Jurkat, Clone E6-1 (cell line): ENCODE measurements at regions not wholly inside any gene's neighbourhood (a gene's known extent, or its start where the extent isn't known, plus 50 kb on each side); places are given as distances from the start of the nearest gene placed in this dataset.

Source experiments
- DNase-seq: peaks from one replicate; pipeline ENCODE4 v3.0.0-alpha.2; 2011; ENCODE audit warnings: low read depth, low spot score
- H3K4me3 ChIP-seq: 2 replicates; pipeline ENCODE4 v1.5.1; 2011; ENCODE audit warnings: mild to moderate bottlenecking, low read length, control low read depth, moderate library complexity

DNA sequence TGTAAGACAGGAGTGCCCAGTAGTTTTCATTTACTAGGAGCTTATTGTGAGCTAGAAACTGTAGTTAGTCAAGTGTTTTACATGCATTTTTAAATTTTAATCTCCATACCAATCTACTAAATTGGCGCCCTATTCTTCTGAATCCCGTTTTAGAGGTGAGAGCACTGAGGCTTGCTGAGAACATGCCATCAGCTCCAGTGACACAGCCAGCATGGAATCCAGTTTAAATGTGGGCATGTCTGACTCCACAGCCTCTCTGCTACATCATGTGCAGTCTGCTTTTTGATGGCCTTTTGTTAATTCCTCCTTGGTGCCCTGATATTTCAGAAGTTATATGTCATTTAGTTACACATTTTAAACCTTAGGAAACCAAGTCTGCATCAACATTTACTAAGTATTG lies 325.4 kb downstream of the DLEU7 start:
- no peak for DNase-seq
- H3K4me3 ChIP-seq = no peak overlapping the region

- no peak for DNase-seq
- no peak overlapping the region for H3K4me3 ChIP-seq
Observed at GRCh38 chr13:50518781-50519201, 324.7 kb downstream of the DLEU7 start.

DNA sequence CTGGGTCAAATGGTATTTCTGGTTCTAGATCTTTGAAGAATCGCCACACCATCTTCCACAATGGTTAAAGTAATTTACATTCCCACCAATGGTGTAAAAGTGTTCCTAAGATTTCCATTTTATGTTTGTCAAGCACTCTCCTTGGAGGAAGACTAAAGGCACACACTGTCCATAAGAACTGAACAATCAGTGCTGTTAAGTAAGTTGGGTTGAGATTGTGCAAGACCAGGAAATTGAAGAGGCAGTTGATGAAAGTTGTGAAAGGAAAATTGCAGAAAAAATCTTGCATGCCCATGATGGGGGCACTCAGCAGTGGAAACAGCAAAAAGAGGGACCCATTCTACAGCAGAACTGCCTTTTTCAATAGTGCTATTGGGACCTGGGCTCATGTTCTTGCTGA lies 323.6 kb downstream of the DLEU7 start:
- no peak overlapping the region for H3K4me3 ChIP-seq
- DNase-seq = no peak

DNA sequence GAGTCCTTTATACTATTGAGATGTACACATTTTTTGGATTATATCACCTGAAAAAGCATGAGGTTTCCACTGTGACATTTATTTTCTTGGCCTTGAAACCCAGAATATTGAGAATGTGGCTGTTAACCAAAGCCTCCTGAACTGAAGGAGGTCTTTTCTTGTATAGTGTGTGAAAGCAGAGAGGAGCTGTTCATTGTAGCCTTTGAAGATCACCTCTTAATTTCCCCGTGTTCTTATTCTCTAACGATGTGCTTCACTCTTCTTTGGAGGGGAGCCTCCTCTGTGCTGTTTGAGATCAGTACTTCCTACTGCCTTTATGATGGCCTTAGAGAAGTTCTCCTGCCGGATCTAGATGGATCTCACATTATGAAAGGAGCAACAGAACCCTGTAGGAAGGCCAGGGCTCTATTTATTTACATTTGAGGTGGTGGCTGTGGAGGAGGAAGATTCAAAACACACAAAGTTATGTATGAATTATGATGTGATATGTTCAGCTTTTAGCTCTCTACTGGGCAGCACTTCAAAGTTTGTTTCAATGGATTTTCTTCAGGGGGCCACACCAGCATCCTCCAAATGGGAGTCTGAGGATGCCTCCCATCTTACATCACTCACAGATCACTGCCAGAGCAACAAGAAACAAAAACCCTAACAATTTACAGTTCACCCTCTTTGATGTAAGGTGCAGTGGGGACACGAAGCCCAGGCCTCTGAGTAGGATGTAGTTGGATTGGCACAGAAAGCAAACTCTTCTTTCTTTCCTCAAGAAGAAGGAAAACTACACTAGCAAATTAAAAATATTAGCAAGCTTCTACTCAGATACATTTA lies 322.3 kb downstream of the DLEU7 start:
- DNase-seq = no peak
- no peak overlapping the region for H3K4me3 ChIP-seq

GRCh38 chr13:50521831-50522149 lies 321.7 kb downstream of the DLEU7 start:
- no peak overlapping the region for H3K4me3 ChIP-seq
- DNase-seq = no peak

DNA sequence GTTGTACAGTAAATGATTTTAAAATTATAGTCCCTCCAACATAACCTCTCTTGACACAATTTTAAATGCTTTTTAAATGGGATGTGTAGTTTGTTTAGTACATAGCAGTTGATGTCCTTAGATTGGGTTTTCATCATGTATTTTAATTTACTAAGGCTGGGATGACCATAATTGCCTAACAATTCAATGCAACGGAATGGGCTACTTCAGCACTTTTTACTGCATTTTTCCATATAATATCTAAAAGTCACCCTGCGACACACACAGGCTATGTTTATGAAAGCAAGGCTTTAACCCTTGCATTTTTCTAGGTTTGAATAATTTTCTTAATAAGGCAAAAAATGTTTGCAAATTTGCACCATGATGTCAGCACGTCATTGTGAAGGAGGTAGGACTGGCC lies 321.0 kb downstream of the DLEU7 start:
- DNase-seq = no peak
- no peak overlapping the region for H3K4me3 ChIP-seq

DNA sequence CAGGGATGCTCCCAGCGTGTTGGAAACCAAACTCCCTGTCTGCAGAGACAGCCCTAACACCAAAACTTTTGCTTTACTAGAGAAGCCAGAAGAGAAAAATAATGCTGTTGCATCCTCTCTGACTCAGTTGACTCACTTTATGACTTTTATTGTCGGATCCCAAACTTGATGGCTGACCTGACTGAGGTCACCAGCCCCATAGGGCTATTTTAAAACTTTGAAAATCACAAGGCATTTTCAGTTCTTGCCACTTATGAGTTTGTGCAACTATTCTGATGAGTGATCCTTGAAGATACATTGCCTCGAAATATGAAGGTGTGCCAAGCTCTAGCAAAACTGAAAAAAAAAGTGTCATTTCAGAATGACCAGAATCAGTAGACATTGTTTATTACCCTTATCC lies 320.2 kb downstream of the DLEU7 start:
- H3K4me3 ChIP-seq = no peak overlapping the region
- DNase-seq = no peak

DNA sequence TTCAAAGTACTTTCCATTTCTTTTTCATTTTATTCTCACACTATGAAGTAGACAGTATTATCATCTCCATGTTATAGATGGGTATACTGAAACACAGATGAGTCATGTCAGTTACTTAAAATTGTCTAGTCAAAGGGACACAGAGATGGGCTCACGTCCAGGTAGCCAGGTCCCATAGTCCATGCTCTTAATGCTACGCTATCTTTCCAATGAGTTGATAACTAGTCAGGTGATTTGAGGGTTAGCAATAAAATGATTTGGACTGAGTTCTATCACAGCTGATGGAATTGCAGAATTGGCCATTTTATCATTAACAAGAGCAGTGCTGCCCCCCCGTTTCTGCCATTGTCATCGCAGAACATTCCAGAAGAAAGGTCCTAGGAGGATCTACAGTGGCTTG lies 318.9 kb downstream of the DLEU7 start:
- DNase-seq = no peak
- no peak overlapping the region for H3K4me3 ChIP-seq

DNA sequence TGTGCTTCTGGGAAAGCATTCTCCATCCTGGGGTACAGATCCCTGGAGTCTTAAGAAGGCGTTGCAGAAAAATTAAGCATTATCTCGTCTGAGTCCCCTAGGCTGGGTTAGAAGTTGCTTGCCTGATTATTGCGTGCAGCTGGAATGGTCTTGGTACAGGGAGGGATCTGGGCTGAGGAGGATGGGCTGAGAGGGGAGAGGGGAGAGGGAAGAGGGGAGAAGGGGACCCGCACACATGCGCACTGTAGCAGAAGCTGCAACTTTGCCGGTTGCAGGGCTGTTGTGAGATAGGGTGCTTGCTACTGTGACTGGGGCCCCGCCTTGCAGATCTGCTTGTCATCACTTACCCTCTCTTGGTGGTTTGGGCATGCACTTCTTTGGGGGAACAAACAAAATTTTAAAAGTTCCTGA lies 316.8 kb downstream of the DLEU7 start:
- H3K4me3 ChIP-seq = no peak overlapping the region
- no peak for DNase-seq

DNA sequence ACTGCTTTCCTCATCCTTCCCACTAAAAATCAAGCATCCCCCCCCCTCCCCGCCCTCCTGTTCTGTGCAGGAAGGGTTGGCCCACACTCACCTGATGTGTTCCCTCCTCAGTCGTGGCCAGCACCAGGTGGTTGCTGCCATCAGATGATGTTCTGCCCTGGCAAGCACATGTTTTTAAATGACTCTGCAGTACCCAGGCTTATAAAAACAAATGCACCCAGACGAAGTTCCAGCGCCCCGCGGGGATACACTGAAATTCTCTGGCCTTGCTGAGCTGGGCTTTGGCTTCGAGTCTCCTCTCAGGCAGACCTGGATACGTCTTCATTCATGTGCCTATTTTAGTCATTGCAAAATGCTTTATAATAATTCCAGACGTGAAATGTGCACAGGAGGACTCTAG lies 316.3 kb downstream of the DLEU7 start:
- DNase-seq = no peak
- H3K4me3 ChIP-seq = no peak overlapping the region

GRCh38 chr13:50527612-50528509 lies 315.6 kb downstream of the DLEU7 start:
- no peak overlapping the region for H3K4me3 ChIP-seq
- DNase-seq = no peak

DNA sequence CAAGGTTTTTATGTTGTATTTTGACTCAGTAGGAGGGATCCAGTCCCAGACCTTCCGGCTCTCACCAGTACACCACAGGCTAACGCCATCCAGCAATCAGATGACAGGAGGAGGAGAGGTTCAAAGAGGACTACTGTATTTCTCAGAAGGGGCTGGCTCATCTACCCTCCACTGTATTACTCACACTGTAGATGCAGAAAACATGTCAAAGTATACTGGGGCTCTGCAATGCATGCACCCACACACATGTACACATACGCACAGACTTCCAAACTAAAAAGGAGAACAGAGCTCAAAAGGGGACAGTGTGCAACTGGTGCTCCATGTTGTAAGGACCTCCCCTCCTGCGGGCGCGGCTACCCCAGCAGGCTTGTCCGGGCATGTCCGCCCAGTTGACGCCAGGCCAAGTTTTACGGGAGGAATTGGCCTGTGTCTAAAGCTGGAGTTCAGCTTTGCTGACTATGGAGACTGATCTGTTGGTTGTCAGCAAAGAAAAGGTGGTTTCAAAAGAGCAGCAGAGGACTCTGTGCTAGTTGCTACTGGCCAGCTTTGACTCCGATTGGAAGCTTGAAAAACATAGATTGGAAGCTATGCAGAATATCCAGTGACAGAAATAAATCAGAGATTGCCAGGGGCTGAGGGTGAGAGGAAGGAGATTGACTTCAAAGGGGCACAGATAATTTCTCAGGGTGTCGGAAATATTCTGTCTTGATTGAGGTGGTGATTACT lies 314.2 kb downstream of the DLEU7 start:
- H3K4me3 ChIP-seq = no peak overlapping the region
- no peak for DNase-seq

DNA sequence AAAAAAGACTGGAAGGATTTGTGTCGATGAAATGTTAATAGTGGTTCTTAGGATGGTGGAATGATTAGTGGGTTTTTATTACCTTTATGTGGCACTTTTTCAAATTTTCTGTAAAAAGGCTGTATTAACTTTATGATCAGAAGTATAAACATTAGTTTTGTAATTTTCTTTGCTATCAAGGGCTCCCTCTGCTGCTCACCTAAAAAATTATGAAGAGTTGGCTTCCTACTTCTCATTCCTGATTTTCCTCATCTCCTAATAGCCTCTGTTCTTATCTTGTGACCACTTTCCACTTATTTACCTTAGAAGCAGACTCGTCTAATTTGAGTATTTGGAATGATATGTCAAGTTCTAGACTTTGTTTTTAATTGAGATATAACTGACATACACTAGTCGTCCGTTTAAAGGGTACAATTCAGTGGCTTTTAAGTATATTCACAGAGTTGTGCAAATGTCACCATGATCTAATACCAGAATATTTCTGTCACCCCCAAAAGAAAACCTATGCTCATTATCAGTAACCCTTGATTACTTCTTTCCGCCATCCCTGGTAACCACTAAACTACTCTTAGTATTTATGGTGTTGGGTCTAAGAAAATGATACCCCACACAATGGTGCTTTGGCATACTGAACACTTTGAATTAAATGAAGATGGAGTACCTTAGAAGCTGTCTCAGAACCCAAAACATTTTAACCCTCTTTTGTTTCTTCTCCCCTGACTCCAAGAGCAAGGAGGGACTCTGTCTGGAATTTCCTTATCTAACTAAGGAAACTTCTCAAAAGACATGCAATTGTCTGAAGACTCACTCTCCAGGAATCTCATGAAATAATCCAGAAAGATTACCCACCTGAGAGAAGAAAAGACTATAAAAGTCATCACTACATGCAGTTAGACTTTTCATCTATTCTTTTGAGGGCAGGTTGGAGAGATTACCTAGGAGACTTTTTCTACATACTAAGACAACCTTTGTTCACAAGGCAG lies 311.3 kb downstream of the DLEU7 start:
- DNase-seq = no peak
- H3K4me3 ChIP-seq = no peak overlapping the region

DNA sequence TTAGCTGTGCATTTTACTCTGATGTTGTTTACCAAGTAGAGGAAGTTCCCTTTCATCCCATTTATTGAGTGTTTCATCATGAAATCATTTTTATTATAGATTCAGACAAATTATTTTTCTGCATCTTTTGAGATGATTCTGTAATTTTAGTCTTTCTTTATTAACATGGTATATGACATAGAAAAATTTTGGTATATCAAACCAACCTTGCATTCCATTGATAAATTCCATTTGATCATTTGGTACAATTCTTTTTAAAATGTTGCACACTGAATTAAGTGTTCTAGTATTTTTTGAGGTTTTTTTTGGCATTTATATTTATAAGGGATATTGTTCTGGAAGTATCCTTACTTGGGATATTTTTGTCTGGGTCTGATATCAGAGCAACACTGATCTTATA lies 308.4 kb downstream of the DLEU7 start:
- no peak for DNase-seq
- H3K4me3 ChIP-seq = no peak overlapping the region

GRCh38 chr13:50537029-50537428 lies 306.5 kb downstream of the DLEU7 start:
- H3K4me3 ChIP-seq = no peak overlapping the region
- DNase-seq = no peak

- DNase-seq = no peak
- no peak overlapping the region for H3K4me3 ChIP-seq
Observed at GRCh38 chr13:50539791-50540530, 303.5 kb downstream of the DLEU7 start.

DNA sequence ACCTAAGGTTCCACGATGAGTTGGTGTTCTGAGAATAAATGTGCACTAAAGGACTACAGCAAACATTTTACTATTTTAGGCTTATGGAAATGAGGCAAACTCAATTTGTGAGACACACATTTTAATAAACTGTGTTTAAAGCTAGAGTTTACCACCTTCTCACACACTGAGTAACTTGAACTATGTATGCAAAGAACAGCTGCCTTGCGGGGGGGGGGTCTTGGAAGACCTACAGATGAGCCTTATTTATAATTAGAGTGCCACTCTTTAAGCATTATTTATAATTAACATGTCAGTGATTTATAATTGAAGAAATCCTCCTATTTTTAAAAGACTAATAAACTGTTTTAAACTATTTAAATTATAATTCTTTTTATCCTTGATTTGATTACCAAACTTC lies 300.4 kb downstream of the DLEU7 start:
- H3K4me3 ChIP-seq = no peak overlapping the region
- no peak for DNase-seq

GRCh38 chr13:50543782-50544181 lies 299.7 kb downstream of the DLEU7 start:
- DNase-seq = no peak
- H3K4me3 ChIP-seq = no peak overlapping the region
